ENCODE measurements at regions not wholly inside any gene's neighbourhood (a gene's known extent, or its start where the extent isn't known, plus 50 kb on each side); places are given as distances from the start of the nearest gene placed in this dataset.

DNA sequence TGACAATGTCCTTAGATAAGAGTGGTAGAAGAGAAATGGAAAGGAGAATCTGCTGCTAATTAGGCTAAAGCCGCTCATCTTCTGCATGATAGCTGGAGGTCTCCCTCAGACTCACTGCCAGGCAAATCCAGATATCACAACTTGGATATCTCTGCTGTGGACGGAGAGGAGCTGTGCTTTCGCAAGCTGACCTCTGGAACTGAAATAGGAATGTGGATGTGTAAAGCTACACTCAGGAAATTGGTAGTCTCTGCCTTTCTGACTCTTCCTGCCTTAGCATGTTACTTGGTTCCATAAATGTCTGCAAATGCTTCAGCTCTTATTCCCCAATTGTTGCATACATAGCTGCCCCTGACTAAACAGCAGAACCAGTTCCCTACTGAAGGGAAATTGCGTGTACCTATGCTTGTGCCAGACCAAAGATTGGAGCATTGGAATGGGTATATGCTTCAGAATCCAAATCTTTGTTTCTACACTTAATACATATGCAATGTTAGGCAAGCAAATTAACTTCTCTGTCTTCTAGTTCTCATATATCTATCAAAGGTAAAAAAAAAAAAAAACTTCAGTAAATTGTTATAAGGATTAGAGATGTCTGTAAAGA lies 74.7 kb upstream of the ROBO2 start:
- no peak for DNase-seq (ENCODE audit: low read depth in 3 of 3)

DNA sequence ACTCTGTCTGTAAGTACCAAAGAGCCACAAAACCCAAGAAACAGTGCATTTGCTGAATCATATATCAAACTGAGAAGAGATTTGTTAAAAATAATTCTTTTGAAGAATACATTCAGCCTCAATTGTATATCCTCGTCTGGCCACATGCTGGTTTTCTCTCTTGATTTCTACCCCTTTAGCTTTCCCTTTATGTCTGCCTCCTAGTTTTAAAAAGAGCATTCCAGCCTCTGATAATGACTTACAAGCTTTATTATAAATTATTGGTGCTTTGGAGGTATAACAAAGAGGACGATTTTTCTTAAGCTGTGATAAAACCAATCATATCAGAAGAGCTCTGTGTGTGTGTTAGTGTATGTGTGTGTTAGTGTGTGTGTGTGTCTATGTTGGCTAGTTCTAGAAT lies 70.4 kb upstream of the ROBO2 start:
- DNase-seq (ENCODE audit: low read depth in 3 of 3) = no peak

DNA sequence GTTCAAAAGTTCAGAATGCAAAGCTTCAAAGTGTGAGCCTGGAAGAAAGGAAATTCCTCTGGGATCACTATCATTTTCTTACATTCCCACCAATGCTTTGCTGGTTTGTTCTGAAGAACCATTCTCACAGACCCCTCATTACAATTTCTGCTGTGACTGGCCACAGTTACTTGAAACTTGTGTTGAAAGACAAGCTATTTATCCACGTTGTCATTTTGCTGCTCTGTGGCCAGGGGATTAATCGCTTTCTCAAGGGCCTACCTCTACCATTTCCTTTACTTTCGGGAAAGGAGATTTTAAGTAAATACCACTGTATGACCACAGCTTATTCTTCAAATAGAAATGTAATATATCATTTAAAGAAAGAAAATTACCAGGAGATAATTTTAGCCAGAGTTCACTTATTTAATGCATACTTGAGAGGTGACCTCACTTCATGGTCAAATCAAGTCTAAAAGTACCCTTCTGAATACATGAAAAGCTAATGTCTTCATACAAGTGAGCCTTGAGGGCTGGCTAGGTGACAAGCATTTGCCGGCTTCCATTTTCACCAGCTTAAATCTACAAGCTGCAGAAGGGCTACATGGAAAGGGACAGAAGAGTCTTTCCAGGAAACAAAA lies 69.8 kb upstream of the ROBO2 start:
- DNase-seq (ENCODE audit: low read depth in 3 of 3) = no peak

DNA sequence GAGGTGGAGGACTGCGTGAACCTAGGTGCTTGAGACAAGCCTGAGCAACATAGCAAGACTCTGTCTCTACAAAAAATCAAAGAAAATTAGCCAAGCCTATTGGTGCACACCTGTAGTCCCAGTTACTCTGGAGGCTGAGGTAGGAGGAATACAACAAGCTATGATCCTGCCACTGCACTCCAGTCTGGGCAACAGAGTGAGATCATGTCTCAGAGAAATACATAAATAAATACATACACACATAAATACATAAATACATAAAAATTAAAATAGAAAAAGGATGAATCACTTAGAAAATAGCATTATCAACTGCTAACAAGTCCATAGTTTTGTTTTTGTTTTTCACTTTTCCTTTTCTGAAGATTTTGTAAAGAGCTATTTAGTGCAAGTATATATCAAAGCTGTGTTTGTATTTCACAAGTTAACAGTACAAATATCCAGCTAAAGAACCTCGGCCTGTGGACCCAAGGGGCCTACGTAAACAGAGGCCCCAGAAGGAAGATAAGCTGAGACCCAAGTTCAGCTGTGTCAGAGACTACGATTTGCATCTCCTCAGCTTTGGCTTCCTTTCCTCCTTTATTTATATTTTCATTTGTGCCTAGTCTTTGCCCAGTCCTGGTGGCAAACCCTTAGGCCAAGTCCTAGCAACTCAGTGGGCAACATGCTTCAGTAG lies 67.1 kb upstream of the ROBO2 start:
- no peak for DNase-seq (ENCODE audit: low read depth in 3 of 3)

DNA sequence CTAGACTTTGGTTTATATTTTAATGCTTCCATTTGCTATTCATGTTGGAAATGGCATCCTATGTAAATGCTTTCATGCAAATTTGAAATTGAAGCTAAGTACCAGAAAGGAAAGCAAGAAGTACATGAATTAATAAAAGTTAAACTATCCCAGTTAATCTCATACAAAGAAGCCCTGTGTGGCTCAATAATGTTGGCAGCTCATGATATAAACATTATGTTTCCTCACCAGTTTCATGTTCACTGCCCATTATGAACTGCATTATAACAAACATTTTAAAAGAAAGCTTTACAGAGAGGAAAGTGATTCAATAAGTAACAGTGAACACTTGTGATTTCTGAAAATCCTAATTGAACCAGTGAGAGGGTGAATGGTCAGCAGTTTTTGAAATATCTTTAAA lies 62.9 kb upstream of the ROBO2 start:
- no peak for DNase-seq (ENCODE audit: low read depth in 3 of 3)

DNA sequence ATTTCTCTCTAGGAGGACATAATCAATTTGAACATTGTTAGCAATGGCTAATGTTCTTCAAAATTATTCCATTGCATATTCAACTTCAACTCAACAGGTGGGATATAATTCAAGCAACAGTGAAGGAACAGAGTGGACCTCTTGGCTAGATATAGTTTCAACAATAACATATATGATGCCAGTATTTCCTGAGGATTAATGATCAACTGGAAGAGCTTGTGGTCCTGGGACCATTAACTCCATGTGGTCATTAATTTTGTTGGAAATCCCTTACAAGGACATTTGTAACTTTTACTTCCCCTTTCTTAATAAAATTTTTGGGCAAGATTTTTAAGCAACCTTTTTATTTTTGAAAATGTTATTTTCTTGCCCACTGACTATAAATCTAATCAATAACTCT lies 54.3 kb upstream of the ROBO2 start:
- DNase-seq (ENCODE audit: low read depth in 3 of 3) = no peak

DNA sequence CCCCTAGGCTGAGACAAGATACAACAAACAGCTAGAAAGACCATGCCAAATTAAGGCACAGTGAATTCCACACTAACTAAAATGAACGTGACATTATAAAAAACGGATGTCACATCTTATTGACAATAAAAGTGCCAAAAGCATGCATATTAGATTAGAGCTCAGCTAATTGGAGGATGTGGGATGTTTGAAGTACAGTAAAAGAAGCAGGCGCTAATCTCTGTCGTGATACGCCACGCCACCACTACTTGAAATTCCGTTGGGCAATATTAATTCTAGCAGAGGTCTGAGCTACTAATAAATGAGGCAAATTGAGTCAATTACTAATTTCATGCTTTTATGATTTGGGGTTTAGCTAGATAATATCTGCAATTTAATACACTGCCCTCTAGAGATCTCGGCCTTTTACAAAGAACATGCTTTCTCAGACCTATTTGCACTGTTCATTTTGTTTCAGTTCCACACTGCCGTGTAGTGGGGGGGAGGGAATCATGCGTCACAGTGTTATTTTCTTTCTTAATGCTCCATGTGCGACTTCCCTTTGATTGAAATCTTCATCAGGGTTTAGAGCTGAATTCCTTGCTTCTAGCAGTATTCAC lies 52.9 kb upstream of the ROBO2 start:
- DNase-seq (ENCODE audit: low read depth in 3 of 3) = no peak
